IMR-90 (cell line): ENCODE measurements at regions not wholly inside any gene's neighbourhood (a gene's known extent, or its start where the extent isn't known, plus 50 kb on each side); places are given as distances from the start of the nearest gene placed in this dataset.

Experiments
- ATAC-seq: fragments of 200-7000 bp; cut with Tn5 transposase; 2 replicates; pipeline ENCODE4 v1.9.1; 2020; ENCODE audit warnings: low read depth, mild to moderate bottlenecking, moderate library complexity
- BruUV-seq: library from RNA; stranded (reverse); fragments of 400-500 nt; replicated peaks from 2 replicates; lab custom pipeline; 2021; lab: Mats Ljungman, UMichigan
- CTCF ChIA-PET: fragments of 300-600 bp; formaldehyde crosslinking; extraction: SDS; loops from one replicate; lab custom pipeline; 2021; ENCODE audit warnings: antibody characterized with exemption; lab: Yijun Ruan, JAX
- POLR2A ChIA-PET: fragments of 300-600 bp; sonication (Branson Sonifier 250); formaldehyde crosslinking; loops from one replicate; lab custom pipeline; 2022; ENCODE audit warnings: antibody characterized with exemption; ENCODE audit not compliant: unreplicated experiment; lab: Charles Lee
- DNase-seq: peaks from one replicate; pipeline ENCODE4 v3.0.0; 2013
- H2AFZ ChIP-seq: replicated peaks from 2 replicates; pipeline ENCODE3; 2013; ENCODE audit warnings: low read length, mild to moderate bottlenecking; ENCODE audit not compliant: poor library complexity
- H2AK5ac ChIP-seq: 2 replicates; pipeline ENCODE4 v1.6.1; 2013; ENCODE audit warnings: low read depth, low read length, inconsistent platforms
- H2AK9ac ChIP-seq: replicated peaks from 2 replicates; pipeline ENCODE3; 2013; ENCODE audit warnings: mild to moderate bottlenecking, low read depth, low read length, moderate library complexity; ENCODE audit not compliant: poor library complexity
- H2BK120ac ChIP-seq: 2 replicates; pipeline ENCODE4 v1.6.1; 2013; ENCODE audit warnings: low read depth, low read length, inconsistent platforms
- H2BK15ac ChIP-seq: 3 replicates; pipeline ENCODE4 v1.6.1; 2013; ENCODE audit warnings: low read depth, low read length, inconsistent platforms
- H2BK20ac ChIP-seq: 2 replicates; pipeline ENCODE4 v1.6.1; 2013; ENCODE audit warnings: low read depth, mild to moderate bottlenecking, inconsistent platforms, low read length, moderate library complexity
- H2BK5ac ChIP-seq: 2 replicates; pipeline ENCODE4 v1.6.1; 2013; ENCODE audit warnings: mild to moderate bottlenecking, low read depth, low read length, inconsistent platforms; ENCODE audit not compliant: poor library complexity, severe bottlenecking
- H3K14ac ChIP-seq: replicated peaks from 2 replicates; pipeline ENCODE4 v1.6.1; 2013; ENCODE audit warnings: low read depth, low read length, inconsistent platforms
- H3K18ac ChIP-seq: 2 replicates; pipeline ENCODE4 v1.6.1; 2013; ENCODE audit warnings: low read depth, low read length, control low read depth
- H3K23ac ChIP-seq: 2 replicates; pipeline ENCODE4 v1.6.1; 2013; ENCODE audit warnings: low read depth, low read length, inconsistent platforms
- H3K27ac ChIP-seq: 2 replicates; pipeline ENCODE4 v1.5.1; 2013; ENCODE audit warnings: mild to moderate bottlenecking, control low read depth, low read length; ENCODE audit not compliant: insufficient read depth
- H3K27me3 ChIP-seq: 2 replicates; pipeline ENCODE4 v1.6.1; 2013; ENCODE audit warnings: low read length; ENCODE audit not compliant: control insufficient read depth, insufficient read depth
- H3K36me3 ChIP-seq: 2 replicates; pipeline ENCODE4 v1.6.1; 2013; ENCODE audit warnings: low read length, mixed read lengths; ENCODE audit not compliant: control insufficient read depth, insufficient read depth
- H3K4ac ChIP-seq: 2 replicates; pipeline ENCODE4 v1.6.1; 2013; ENCODE audit warnings: low read depth, low read length, inconsistent platforms
- H3K4me1 ChIP-seq: 2 replicates; pipeline ENCODE4 v1.6.1; 2013; ENCODE audit warnings: low read length, mixed read lengths; ENCODE audit not compliant: control insufficient read depth, insufficient read depth
- H3K4me2 ChIP-seq: 2 replicates; pipeline ENCODE4 v1.6.1; 2013; ENCODE audit warnings: low read depth, mild to moderate bottlenecking, control low read depth, low read length, moderate library complexity
- H3K4me3 ChIP-seq: 2 replicates; pipeline ENCODE4 v1.5.1; 2013; ENCODE audit warnings: low read depth, mild to moderate bottlenecking, control low read depth, low read length, moderate library complexity; ENCODE audit not compliant: insufficient read depth
- H3K56ac ChIP-seq: 2 replicates; pipeline ENCODE4 v1.6.1; 2013; ENCODE audit warnings: low read length, inconsistent platforms; ENCODE audit not compliant: insufficient read depth; ENCODE audit errors: extremely low read depth
- H3K79me1 ChIP-seq, 2 experiments: 2 replicates each; pipeline ENCODE4 v1.6.1; 2013; ENCODE audit warnings: low read length in 2 of 2, inconsistent platforms in 1 of 2, low read depth in 1 of 2
- H3K9ac ChIP-seq: 2 replicates; pipeline ENCODE4 v1.6.1; 2013; ENCODE audit warnings: low read depth, low read length, control low read depth
- H3K9me1 ChIP-seq: 2 replicates; pipeline ENCODE4 v1.6.1; 2013; ENCODE audit warnings: low read length, inconsistent platforms; ENCODE audit not compliant: insufficient read depth
- H3K9me3 ChIP-seq: 2 replicates; pipeline ENCODE4 v1.6.1; 2013; ENCODE audit warnings: low read length; ENCODE audit not compliant: control insufficient read depth, insufficient read depth
- H4K20me1 ChIP-seq: 2 replicates; pipeline ENCODE4 v1.6.1; 2013; ENCODE audit warnings: low read length, inconsistent platforms; ENCODE audit not compliant: insufficient read depth
- H4K5ac ChIP-seq: 2 replicates; pipeline ENCODE4 v1.6.1; 2013; ENCODE audit warnings: mild to moderate bottlenecking, low read depth, low read length, control low read depth
- H4K8ac ChIP-seq, 2 experiments: 2 replicates each; pipeline ENCODE4 v1.6.1; 2013; ENCODE audit warnings: low read depth in 2 of 2, low read length in 2 of 2, control low read depth in 1 of 2, inconsistent platforms in 1 of 2
- H4K91ac ChIP-seq: 2 replicates; pipeline ENCODE4 v1.6.1; 2013; ENCODE audit warnings: low read depth, low read length, inconsistent platforms; ENCODE audit not compliant: insufficient read depth
- CHD1 ChIP-seq: IDR thresholded peaks from 2 replicates; pipeline ENCODE4 v1.6.1; 2012; ENCODE audit warnings: low read depth, low read length, improper control_type of control experiment
- MAFK ChIP-seq: IDR thresholded peaks from 2 replicates; pipeline ENCODE4 v1.6.1; 2012; ENCODE audit warnings: low read depth, low read length, improper control_type of control experiment
- POLR2A ChIP-seq: IDR thresholded peaks from 2 replicates; pipeline ENCODE4 v1.6.1; 2012; ENCODE audit warnings: mild to moderate bottlenecking, low read depth, low read length
- RAD21 ChIP-seq: IDR thresholded peaks from 2 replicates; pipeline ENCODE4 v1.6.1; 2012; ENCODE audit warnings: low read length, improper control_type of control experiment
- RCOR1 ChIP-seq: IDR thresholded peaks from 2 replicates; pipeline ENCODE4 v1.6.1; 2012; ENCODE audit warnings: mild to moderate bottlenecking, low read length, improper control_type of control experiment; ENCODE audit not compliant: insufficient replicate concordance
- WGBS, 2 experiments: methylation state at CpG; one replicate each; pipeline versions ENCODE4 v1.1.5 to v1.1.7; 2013; ENCODE audit warnings: missing lambda C conversion rate in 2 of 2; ENCODE audit not compliant: insufficient read length in 1 of 2; ENCODE audit errors: extremely low coverage in 2 of 2; 5-methylcytosine and 5-hydroxymethylcytosine counted together
- dilution Hi-C: fragments of 300-500 bp; cut with HindIII; formaldehyde crosslinking; loops from one replicate; pipeline ENCODE4 v1.14.3; 2018; ENCODE audit warnings: low sequenced_read_pairs; ENCODE audit not compliant: unreplicated experiment
- in situ Hi-C: fragments of 300-500 bp; cut with MboI; formaldehyde crosslinking; loops from 3 replicates; pipeline ENCODE4 v1.14.3; 2019; ENCODE audit warnings: low sequenced_read_pairs, inconsistent platforms, mixed read lengths
- intact Hi-C: fragments of 100-400 bp; cut with micrococcal nuclease; formaldehyde crosslinking; loops from 2 replicates; pipeline ENCODE4 v1.10.0; 2022
- TF ChIP-seq, protein P1 (sequence below): conservative IDR thresholded peaks from 2 replicates; pipeline ENCODE4 v1.5.1; 2012; ENCODE audit warnings: mild to moderate bottlenecking, low read depth, low read length, improper control_type of control experiment

DNA sequence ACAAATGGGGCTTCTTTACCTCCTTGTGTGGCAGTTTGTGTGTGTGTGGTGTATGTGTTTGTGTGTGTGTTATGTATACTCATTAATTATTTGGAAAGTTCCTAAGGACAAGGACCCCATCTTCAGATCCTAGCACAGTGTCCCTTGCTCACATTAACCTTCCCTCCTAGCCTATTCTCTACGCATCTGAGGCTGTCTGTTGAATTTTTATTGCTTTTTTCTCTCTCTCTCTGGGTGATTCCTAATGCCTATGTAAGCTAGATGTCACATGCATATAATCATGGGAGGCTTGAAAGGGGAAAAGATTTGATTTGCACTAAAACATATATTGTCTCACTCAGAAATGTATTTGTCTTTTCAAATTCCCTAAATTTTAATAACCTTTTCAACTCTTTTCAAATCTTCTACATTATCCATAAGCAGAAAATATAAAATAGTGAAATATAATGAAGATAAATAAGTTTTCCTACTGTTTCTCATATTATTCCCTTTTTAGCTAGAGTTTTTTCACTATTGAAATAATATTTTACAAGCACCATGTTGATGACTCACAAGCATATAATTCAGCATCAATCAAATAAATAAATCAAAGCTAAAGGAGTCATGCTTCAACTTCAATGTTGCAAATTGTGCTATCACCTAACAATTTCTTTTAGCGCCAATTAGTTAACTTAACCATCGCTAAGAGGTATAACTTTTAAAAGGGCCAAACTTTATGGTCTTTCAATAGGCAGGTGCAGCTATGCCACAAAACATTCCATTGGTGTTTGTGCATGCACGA is 199.0 kb upstream of the ERBB4 start:
- Histone ChIP-seq H2BK5ac (no peak overlapping the region), H3K4me3 (no peak overlapping the region), H4K20me1 (no peaks in the 10 kb centered on the region), H2BK120ac (no peak overlapping the region), H3K18ac (no peak overlapping the region), H3K56ac (no peak overlapping the region), H3K23ac (no peak overlapping the region), H3K4ac (no peak overlapping the region), H3K9me1 (no peaks in the 10 kb centered on the region; the same call in 1 of the 2 replicates), H3K79me1 (no peaks in the 10 kb centered on the region), H3K9ac (no peak overlapping the region), H3K4me1 (peaks cover 2% of the 10 kb centered on the region; the same call in 1 of the 2 replicates), H2BK15ac (no peak overlapping the region), H2AK9ac (no peak overlapping the region), H2BK20ac (no peak overlapping the region), H3K27ac (no peak overlapping the region), H3K9me3 (no peaks in the 10 kb centered on the region), H3K4me2 (no peak overlapping the region), H4K91ac (no peak overlapping the region), H3K14ac (no peak overlapping the region), H4K8ac (no peak overlapping the region), H3K27me3 (no peaks in the 10 kb centered on the region), H3K36me3 (no peaks in the 10 kb centered on the region), H2AFZ (no peak overlapping the region), H2AK5ac (no peak overlapping the region), H4K5ac (no peak overlapping the region)
- ChIA-PET CTCF (interaction anchor here (0.6 kb wide), 1 partner anchor 646 kb away, joined by 3 read pairs; no protein-coding TSS in a partner anchor), POLR2A (no interaction called here)
- in situ Hi-C loops (no loop called here), dilution Hi-C loops (no loop called here), intact Hi-C loops (no loop called here)
- DNase-seq (no peak), ATAC-seq (no peak)
- WGBS, 2 experiments: no CpG with 5 or more reads among the region's 4 CpGs
- no TSS peak for BruUV-seq
- TF ChIP-seq CHD1 (no peak), RAD21 (no peak), RCOR1 (no peak), POLR2A (no peak), MAFK (no peak)
- TF ChIP-seq, protein P1, sequence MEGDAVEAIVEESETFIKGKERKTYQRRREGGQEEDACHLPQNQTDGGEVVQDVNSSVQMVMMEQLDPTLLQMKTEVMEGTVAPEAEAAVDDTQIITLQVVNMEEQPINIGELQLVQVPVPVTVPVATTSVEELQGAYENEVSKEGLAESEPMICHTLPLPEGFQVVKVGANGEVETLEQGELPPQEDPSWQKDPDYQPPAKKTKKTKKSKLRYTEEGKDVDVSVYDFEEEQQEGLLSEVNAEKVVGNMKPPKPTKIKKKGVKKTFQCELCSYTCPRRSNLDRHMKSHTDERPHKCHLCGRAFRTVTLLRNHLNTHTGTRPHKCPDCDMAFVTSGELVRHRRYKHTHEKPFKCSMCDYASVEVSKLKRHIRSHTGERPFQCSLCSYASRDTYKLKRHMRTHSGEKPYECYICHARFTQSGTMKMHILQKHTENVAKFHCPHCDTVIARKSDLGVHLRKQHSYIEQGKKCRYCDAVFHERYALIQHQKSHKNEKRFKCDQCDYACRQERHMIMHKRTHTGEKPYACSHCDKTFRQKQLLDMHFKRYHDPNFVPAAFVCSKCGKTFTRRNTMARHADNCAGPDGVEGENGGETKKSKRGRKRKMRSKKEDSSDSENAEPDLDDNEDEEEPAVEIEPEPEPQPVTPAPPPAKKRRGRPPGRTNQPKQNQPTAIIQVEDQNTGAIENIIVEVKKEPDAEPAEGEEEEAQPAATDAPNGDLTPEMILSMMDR: no peak
